ENCODE measurements at regions not wholly inside any gene's neighbourhood (a gene's known extent, or its start where the extent isn't known, plus 50 kb on each side); places are given as distances from the start of the nearest gene placed in this dataset.

DNA sequence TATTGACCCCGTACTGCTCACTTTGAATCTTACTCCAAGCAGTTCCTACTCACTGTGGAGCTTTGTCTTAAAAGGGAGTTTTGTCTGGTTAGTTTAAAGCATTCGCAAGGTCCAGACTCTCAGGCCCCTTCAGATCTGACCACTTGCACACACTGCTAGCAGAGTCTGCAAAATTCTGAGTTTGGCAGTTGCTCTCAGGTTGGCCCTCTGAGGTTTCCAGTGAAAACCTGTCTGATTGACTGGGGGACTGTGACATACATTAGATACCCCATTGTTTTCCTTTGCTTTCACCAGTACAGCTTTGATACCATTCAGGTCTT is 149.2 kb downstream of the XPNPEP1 start:
- TF ChIP-seq, protein P1, sequence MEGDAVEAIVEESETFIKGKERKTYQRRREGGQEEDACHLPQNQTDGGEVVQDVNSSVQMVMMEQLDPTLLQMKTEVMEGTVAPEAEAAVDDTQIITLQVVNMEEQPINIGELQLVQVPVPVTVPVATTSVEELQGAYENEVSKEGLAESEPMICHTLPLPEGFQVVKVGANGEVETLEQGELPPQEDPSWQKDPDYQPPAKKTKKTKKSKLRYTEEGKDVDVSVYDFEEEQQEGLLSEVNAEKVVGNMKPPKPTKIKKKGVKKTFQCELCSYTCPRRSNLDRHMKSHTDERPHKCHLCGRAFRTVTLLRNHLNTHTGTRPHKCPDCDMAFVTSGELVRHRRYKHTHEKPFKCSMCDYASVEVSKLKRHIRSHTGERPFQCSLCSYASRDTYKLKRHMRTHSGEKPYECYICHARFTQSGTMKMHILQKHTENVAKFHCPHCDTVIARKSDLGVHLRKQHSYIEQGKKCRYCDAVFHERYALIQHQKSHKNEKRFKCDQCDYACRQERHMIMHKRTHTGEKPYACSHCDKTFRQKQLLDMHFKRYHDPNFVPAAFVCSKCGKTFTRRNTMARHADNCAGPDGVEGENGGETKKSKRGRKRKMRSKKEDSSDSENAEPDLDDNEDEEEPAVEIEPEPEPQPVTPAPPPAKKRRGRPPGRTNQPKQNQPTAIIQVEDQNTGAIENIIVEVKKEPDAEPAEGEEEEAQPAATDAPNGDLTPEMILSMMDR (IDR thresholded peaks at IDR 0.05) = no peak
- TF ChIP-seq POLR2A (IDR thresholded peaks at IDR 0.05) = no peak

All from uterus (tissue), 2 donors.